ENCODE measurements at regions not wholly inside any gene's neighbourhood (a gene's known extent, or its start where the extent isn't known, plus 50 kb on each side); places are given as distances from the start of the nearest gene placed in this dataset.
A peak's percentile ranks its signal among the peaks of the same experiment; 100 is the strongest.

DNA sequence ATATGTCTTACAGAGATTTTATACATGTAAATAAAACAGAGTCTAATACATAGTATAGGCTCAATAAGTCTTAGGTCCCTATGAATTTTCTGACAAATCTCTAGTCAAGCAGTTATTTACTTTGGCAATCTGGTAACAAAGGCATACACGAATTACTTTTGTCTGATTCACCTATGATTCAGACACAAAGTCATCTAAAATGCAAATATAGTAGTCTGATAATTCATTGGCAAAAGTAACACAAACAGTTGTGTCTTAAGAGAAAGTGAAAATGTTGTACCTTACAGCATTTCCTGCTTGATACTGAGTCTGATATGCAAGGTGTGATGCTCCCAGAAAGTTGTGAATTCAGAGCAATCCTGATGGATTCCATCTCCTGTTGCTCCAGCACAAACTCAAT is 209.4 kb upstream of the PRSS1 start:
- H3K36me3 ChIP-seq (ENCODE audit: control insufficient read depth in 1 of 2, insufficient read depth in 2 of 2, low read length in 2 of 2) = no peaks in the 10 kb centered on the region
- H3K9me3 ChIP-seq (ENCODE audit: control insufficient read depth in 1 of 2, insufficient read depth in 1 of 2, low read depth in 1 of 2, low read length in 2 of 2) = no peaks in the 10 kb centered on the region
- ChIA-PET RAD21 (ENCODE audit: low non-redundant PET in 1 of 2, low total read pairs in 2 of 2, uncharacterized antibody in 2 of 2, unreplicated experiment in 2 of 2) (no interaction called here), CTCF (interaction anchor here (1.2 kb wide), 1 partner anchor 48 kb away, joined by 3 read pairs; no protein-coding TSS in a partner anchor), POLR2A (no interaction called here)
- TF ChIP-seq JUND (IDR thresholded peaks at IDR 0.05) (0 out of 2 replicates have a peak, but pooled peaks have one; percentile 19), FOSL1 (IDR thresholded peaks at IDR 0.05; ENCODE audit: low read depth) (peak; percentile 39), SRF (IDR thresholded peaks at IDR 0.05; ENCODE audit: low read depth) (no peak), YY1 (IDR thresholded peaks at IDR 0.05; ENCODE audit: extremely low read depth, insufficient replicate concordance, low read depth, low read length) (no peak)
- H4K20me1 ChIP-seq (ENCODE audit: insufficient read depth) = no peaks in the 10 kb centered on the region
- ATAC-seq = no peak
- no TSS peak for BruUV-seq (replicated peaks)
- DNase-seq (ENCODE audit: low read depth, low spot score) = no peak
- intact Hi-C loops (cut with micrococcal nuclease) = loop anchor here (5.0 to 10.0 kb wide), 3 partner anchors 172 to 462 kb away; no protein-coding TSS in a partner anchor
- no peaks in the 10 kb centered on the region for H3K79me2 ChIP-seq (ENCODE audit: insufficient read depth, low read length)
- H3K4me1 ChIP-seq (ENCODE audit: control insufficient read depth in 1 of 2, insufficient read depth in 2 of 2, low read length in 2 of 2) = peaks cover 3 to 19% of the 10 kb centered on the region in 2 experiments; a peak in 3 of 4 replicates
- no peak overlapping the region for H2AFZ ChIP-seq (ENCODE audit: low read depth, low read length, poor library complexity, severe bottlenecking)
- H3K27me3 ChIP-seq (ENCODE audit: insufficient read depth, low read length) = no peaks in the 10 kb centered on the region
- H3K4me2 ChIP-seq (ENCODE audit: low read length) = peak overlapping the region; percentile 1; the same call in 1 of the 2 replicates
- H3K4me3 ChIP-seq (replicated peaks in 1 of 2; ENCODE audit: low read depth in 1 of 2, low read length in 2 of 2) = no peak overlapping the region
- no peaks in the 10 kb centered on the region for H3K9me2 ChIP-seq (ENCODE audit: insufficient read depth)
- H3K27ac ChIP-seq (ENCODE audit: low read depth, low read length) = no peak overlapping the region
- H3K9ac ChIP-seq (ENCODE audit: low read length) = no peak overlapping the region

GRCh38 chr7:142537760-142538159 is 211.5 kb upstream of the PRSS1 start:
- RAD21 ChIA-PET (ENCODE audit: low non-redundant PET in 1 of 2, low total read pairs in 2 of 2, uncharacterized antibody in 2 of 2, unreplicated experiment in 2 of 2) = no interaction called here
- Histone ChIP-seq H3K9me2 (ENCODE audit: insufficient read depth) (no peaks in the 10 kb centered on the region), H3K27ac (ENCODE audit: low read depth, low read length) (no peak overlapping the region), H3K27me3 (ENCODE audit: insufficient read depth, low read length) (no peaks in the 10 kb centered on the region), H3K4me2 (ENCODE audit: low read length) (no peak overlapping the region), H3K4me1 (ENCODE audit: control insufficient read depth in 1 of 2, insufficient read depth in 2 of 2, low read length in 2 of 2) (peaks cover 3 to 19% of the 10 kb centered on the region in 2 experiments; a peak in 3 of 4 replicates), H3K9me3 (ENCODE audit: control insufficient read depth in 1 of 2, insufficient read depth in 1 of 2, low read depth in 1 of 2, low read length in 2 of 2) (no peaks in the 10 kb centered on the region), H2AFZ (ENCODE audit: low read depth, low read length, poor library complexity, severe bottlenecking) (no peak overlapping the region), H4K20me1 (ENCODE audit: insufficient read depth) (no peaks in the 10 kb centered on the region), H3K4me3 (replicated peaks in 1 of 2; ENCODE audit: low read depth in 1 of 2, low read length in 2 of 2) (no peak overlapping the region), H3K79me2 (ENCODE audit: insufficient read depth, low read length) (no peaks in the 10 kb centered on the region), H3K36me3 (ENCODE audit: control insufficient read depth in 1 of 2, insufficient read depth in 2 of 2, low read length in 2 of 2) (no peaks in the 10 kb centered on the region), H3K9ac (ENCODE audit: low read length) (no peak overlapping the region)
- TF ChIP-seq RAD21 (IDR thresholded peaks at IDR 0.05; ENCODE audit: low read depth) = no peak
- TF ChIP-seq POLR2AphosphoS5 (IDR thresholded peaks at IDR 0.05; ENCODE audit: low read depth, low read length) = no peak
- no peak for TF ChIP-seq ATF3 (IDR thresholded peaks at IDR 0.05)
- TF ChIP-seq CTCF (IDR thresholded peaks at IDR 0.05 in 2 of 3, conservative IDR thresholded peaks at IDR 0.05 in 1 of 3; ENCODE audit: borderline replicate concordance in 1 of 3, insufficient read depth in 1 of 3, low read depth in 2 of 3, low read length in 2 of 3) = no peak
- TF ChIP-seq CEBPB (IDR thresholded peaks at IDR 0.05; ENCODE audit: low read depth) = no peak
- no peak for TF ChIP-seq EZH2phosphoT487 (IDR thresholded peaks at IDR 0.05; ENCODE audit: borderline replicate concordance)
- TF ChIP-seq, protein P1, sequence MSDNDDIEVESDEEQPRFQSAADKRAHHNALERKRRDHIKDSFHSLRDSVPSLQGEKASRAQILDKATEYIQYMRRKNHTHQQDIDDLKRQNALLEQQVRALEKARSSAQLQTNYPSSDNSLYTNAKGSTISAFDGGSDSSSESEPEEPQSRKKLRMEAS (IDR thresholded peaks at IDR 0.05) = no peak
- TF ChIP-seq ZNF274 (IDR thresholded peaks at IDR 0.05; ENCODE audit: low read depth, low read length) = no peak
- no peak for TF ChIP-seq ZBTB33 (IDR thresholded peaks at IDR 0.05; ENCODE audit: extremely low read depth, insufficient replicate concordance, low read length)
- intact Hi-C loops (cut with micrococcal nuclease) = loop anchor here (5.0 to 10.0 kb wide), 3 partner anchors 175 to 465 kb away; no protein-coding TSS in a partner anchor
- ATAC-seq (no peak), DNase-seq (ENCODE audit: low read depth, low spot score) (no peak)
- POLR2A ChIA-PET = interaction anchor here (0.7 kb wide), 1 partner anchor 8 kb away, joined by 3 read pairs; no protein-coding TSS in a partner anchor
- CTCF ChIA-PET = interaction anchor here (1.1 to 2.4 kb wide), 4 partner anchors 19 to 50 kb away, joined by 3 to 18 read pairs (median 8); no protein-coding TSS in a partner anchor
- no TSS peak for BruUV-seq (replicated peaks)

All from HCT116 (cell line).